ENCODE measurements at regions not wholly inside any gene's neighbourhood (a gene's known extent, or its start where the extent isn't known, plus 50 kb on each side); places are given as distances from the start of the nearest gene placed in this dataset.
"Not testable (repeated sequence)": the region's sequence is repeated elsewhere in the genome, so short reads cannot be mapped to it uniquely, and the experiment has no call there.

GRCh38 chr9:82135106-82135505, 146.5 kb downstream of the SPATA31D1 start:
- H3K79me2 ChIP-seq (ENCODE audit: low read depth) = no peaks in the 10 kb centered on the region
- H3K4me1 ChIP-seq = no peaks in the 10 kb centered on the region
- no peak overlapping the region for H3K4me3 ChIP-seq
- no peaks in the 10 kb centered on the region for H3K9me3 ChIP-seq (ENCODE audit: low read depth)
- TF ChIP-seq EZH2 (IDR thresholded peaks at IDR 0.05) (no peak), CTCF (IDR thresholded peaks at IDR 0.05) (no peak), EZH2phosphoT487 (IDR thresholded peaks at IDR 0.05) (no peak)
- no peak overlapping the region for H3K27ac ChIP-seq
- no peak overlapping the region for H3K9ac ChIP-seq
- Mint-ChIP-seq H3K36me3 (no peaks in the 10 kb centered on the region), H3K4me1 (no peaks in the 10 kb centered on the region), H3K9me3 (peaks cover 4% of the 10 kb centered on the region), H3K4me3 (no peak overlapping the region), H3K27ac (no peak overlapping the region), H3K27me3 (ENCODE audit: insufficient read depth, low read depth) (peaks cover 8% of the 10 kb centered on the region)
- H4K20me1 ChIP-seq (ENCODE audit: low read depth) = no peaks in the 10 kb centered on the region
- H3K36me3 ChIP-seq = no peaks in the 10 kb centered on the region
- H2AFZ ChIP-seq (replicated peaks) = no peak overlapping the region
- no peaks in the 10 kb centered on the region for H3F3A ChIP-seq (ENCODE audit: low read depth)
- H3K4me2 ChIP-seq = no peak overlapping the region
- no peaks in the 10 kb centered on the region for H3K27me3 ChIP-seq
- DNase-seq (ENCODE audit: low spot score) = no peak

GRCh38 chr9:82138081-82138480, 149.5 kb downstream of the SPATA31D1 start:
- H3K4me2 ChIP-seq; H3K36me3 ChIP-seq; H3K27ac Mint-ChIP-seq; H3K27me3 ChIP-seq; H3K79me2 ChIP-seq (ENCODE audit: low read depth); H3K9me3 Mint-ChIP-seq; H3K27ac ChIP-seq; H3K9me3 ChIP-seq (ENCODE audit: low read depth); H3K36me3 Mint-ChIP-seq; H3K4me3 ChIP-seq; DNase-seq (ENCODE audit: low spot score); H3K4me1 ChIP-seq; H3K4me1 Mint-ChIP-seq; H2AFZ ChIP-seq (replicated peaks); H3F3A ChIP-seq (ENCODE audit: low read depth); H3K9ac ChIP-seq; H3K27me3 Mint-ChIP-seq (ENCODE audit: insufficient read depth, low read depth); H3K4me3 Mint-ChIP-seq; H4K20me1 ChIP-seq (ENCODE audit: low read depth): not testable (repeated sequence)

GRCh38 chr9:82140471-82140870, 151.9 kb downstream of the SPATA31D1 start:
- Mint-ChIP-seq H3K36me3 (no peaks in the 10 kb centered on the region), H3K9me3 (peaks cover 4% of the 10 kb centered on the region), H3K4me1 (no peaks in the 10 kb centered on the region), H3K27me3 (ENCODE audit: insufficient read depth, low read depth) (peaks cover 5% of the 10 kb centered on the region), H3K4me3 (no peak overlapping the region), H3K27ac (no peak overlapping the region)
- no peaks in the 10 kb centered on the region for H3K79me2 ChIP-seq (ENCODE audit: low read depth)
- H3K36me3 ChIP-seq = no peaks in the 10 kb centered on the region
- no peaks in the 10 kb centered on the region for H3K9me3 ChIP-seq (ENCODE audit: low read depth)
- no peak overlapping the region for H3K27ac ChIP-seq
- no peak overlapping the region for H3K4me2 ChIP-seq
- no peak overlapping the region for H2AFZ ChIP-seq (replicated peaks)
- H3K9ac ChIP-seq = no peak overlapping the region
- H3K27me3 ChIP-seq = no peaks in the 10 kb centered on the region
- no peak for DNase-seq (ENCODE audit: low spot score)
- no peaks in the 10 kb centered on the region for H3K4me1 ChIP-seq
- no peak for TF ChIP-seq CTCF (IDR thresholded peaks at IDR 0.05)
- H3F3A ChIP-seq (ENCODE audit: low read depth) = no peaks in the 10 kb centered on the region
- H4K20me1 ChIP-seq (ENCODE audit: low read depth) = no peaks in the 10 kb centered on the region
- H3K4me3 ChIP-seq = no peak overlapping the region

- no peak overlapping the region for H3K9ac ChIP-seq
- Mint-ChIP-seq H3K27ac (no peak overlapping the region), H3K27me3 (ENCODE audit: insufficient read depth, low read depth) (no peaks in the 10 kb centered on the region), H3K4me3 (no peak overlapping the region), H3K9me3 (no peaks in the 10 kb centered on the region), H3K4me1 (peaks cover 10% of the 10 kb centered on the region), H3K36me3 (no peaks in the 10 kb centered on the region)
- no peaks in the 10 kb centered on the region for H3K36me3 ChIP-seq
- DNase-seq (ENCODE audit: low spot score) = no peak
- H3K4me3 ChIP-seq = no peak overlapping the region
- no peaks in the 10 kb centered on the region for H3K9me3 ChIP-seq (ENCODE audit: low read depth)
- no peak overlapping the region for H2AFZ ChIP-seq (replicated peaks)
- no peak overlapping the region for H3K4me2 ChIP-seq
- no peaks in the 10 kb centered on the region for H3K4me1 ChIP-seq
- TF ChIP-seq EZH2 (IDR thresholded peaks at IDR 0.05) = no peak
- no peak for TF ChIP-seq EZH2phosphoT487 (IDR thresholded peaks at IDR 0.05)
- H3K27ac ChIP-seq = no peak overlapping the region
- H3K27me3 ChIP-seq = no peaks in the 10 kb centered on the region
- no peaks in the 10 kb centered on the region for H3K79me2 ChIP-seq (ENCODE audit: low read depth)
- H3F3A ChIP-seq (ENCODE audit: low read depth) = no peaks in the 10 kb centered on the region
- no peaks in the 10 kb centered on the region for H4K20me1 ChIP-seq (ENCODE audit: low read depth)
Observed at GRCh38 chr9:82144803-82145202, 156.2 kb downstream of the SPATA31D1 start.
